OCI-LY3 (cell line): ENCODE measurements at regions not wholly inside any gene's neighbourhood (a gene's known extent, or its start where the extent isn't known, plus 50 kb on each side); places are given as distances from the start of the nearest gene placed in this dataset.

ENCODE experiments used
- H2AFZ ChIP-seq: fragments of 200-600, 300-600 bp; shearing (Covaris generic); 2 replicates; pipeline ENCODE4 v1.6.0; 2014; ENCODE audit warnings: antibody characterized with exemption, low read depth, low read length
- H3K27ac ChIP-seq: fragments of 200-600, 300-600 bp; sonication (generic); 2 replicates; pipeline ENCODE4 v1.5.1; 2014; ENCODE audit warnings: mild to moderate bottlenecking, low read length, moderate library complexity, mixed read lengths
- H3K27me3 ChIP-seq: fragments of 200-600, 300-600 bp; sonication (generic); 2 replicates; pipeline ENCODE4 v1.6.1; 2014; ENCODE audit warnings: low read depth, low read length, mixed read lengths
- H3K36me3 ChIP-seq: fragments of 200-600, 300-600 bp; sonication (generic); replicated peaks from 2 replicates; pipeline ENCODE3; 2014; ENCODE audit warnings: low read depth, low read length, mixed read lengths
- H3K4me1 ChIP-seq: fragments of 300-600, 200-600 bp; sonication (generic); 2 replicates; pipeline ENCODE4 v1.6.1; 2014; ENCODE audit warnings: low read length, mixed read lengths
- H3K4me2 ChIP-seq: fragments of 200-600, 300-600 bp; sonication (generic); 2 replicates; pipeline ENCODE4 v1.6.1; 2014; ENCODE audit warnings: low read length, mixed read lengths
- H3K4me3 ChIP-seq: fragments of 300-600, 200-600 bp; sonication (generic); 2 replicates; pipeline ENCODE4 v1.5.1; 2014; ENCODE audit warnings: antibody characterized with exemption, mild to moderate bottlenecking, low read length, moderate library complexity
- H3K79me2 ChIP-seq: fragments of 300-600, 200-600 bp; shearing (Covaris generic); 2 replicates; pipeline ENCODE4 v1.6.1; 2014; ENCODE audit warnings: mild to moderate bottlenecking, low read length, mixed read lengths
- H3K9ac ChIP-seq: fragments of 300-600, 200-600 bp; shearing (Covaris generic); 2 replicates; pipeline ENCODE4 v1.6.0; 2014; ENCODE audit warnings: mild to moderate bottlenecking, low read length, moderate library complexity
- H3K9me3 ChIP-seq: fragments of 200-600, 300-600 bp; shearing (Covaris generic); 2 replicates; pipeline ENCODE4 v1.6.1; 2014; ENCODE audit warnings: low read length, mixed read lengths; ENCODE audit not compliant: insufficient read depth
- H4K20me1 ChIP-seq: fragments of 200-600, 300-600 bp; sonication (generic); 2 replicates; pipeline ENCODE4 v1.6.1; 2016; ENCODE audit warnings: low read length, mixed read lengths; ENCODE audit not compliant: insufficient read depth
- CTCF ChIP-seq: fragments of 200-600, 300-600 bp; sonication (generic); IDR thresholded peaks from 2 replicates; pipeline ENCODE4 v1.5.1; 2014; ENCODE audit warnings: antibody characterized with exemption, low read length, low read depth
- EZH2phosphoT487 ChIP-seq: fragments of 200-600 bp; shearing (Covaris generic); IDR thresholded peaks from 2 replicates; pipeline ENCODE4 v1.6.1; 2018; ENCODE audit warnings: antibody characterized with exemption, mixed run types, low read depth

- H3K36me3 ChIP-seq: no peaks in the 10 kb centered on the region
- H2AFZ ChIP-seq: no peak overlapping the region
- no peaks in the 10 kb centered on the region for H3K79me2 ChIP-seq
- H4K20me1 ChIP-seq: no peaks in the 10 kb centered on the region
- no peak overlapping the region for H3K4me3 ChIP-seq
- no peak overlapping the region for H3K27ac ChIP-seq
- H3K9me3 ChIP-seq: no peaks in the 10 kb centered on the region
- no peaks in the 10 kb centered on the region for H3K27me3 ChIP-seq
- H3K4me1 ChIP-seq: no peaks in the 10 kb centered on the region
- no peak overlapping the region for H3K9ac ChIP-seq
- no peak overlapping the region for H3K4me2 ChIP-seq
- TF ChIP-seq CTCF: no peak
- no peak for TF ChIP-seq EZH2phosphoT487
Observed at GRCh38 chr14:63781686-63782085, 53.8 kb upstream of the SGPP1 start.

DNA sequence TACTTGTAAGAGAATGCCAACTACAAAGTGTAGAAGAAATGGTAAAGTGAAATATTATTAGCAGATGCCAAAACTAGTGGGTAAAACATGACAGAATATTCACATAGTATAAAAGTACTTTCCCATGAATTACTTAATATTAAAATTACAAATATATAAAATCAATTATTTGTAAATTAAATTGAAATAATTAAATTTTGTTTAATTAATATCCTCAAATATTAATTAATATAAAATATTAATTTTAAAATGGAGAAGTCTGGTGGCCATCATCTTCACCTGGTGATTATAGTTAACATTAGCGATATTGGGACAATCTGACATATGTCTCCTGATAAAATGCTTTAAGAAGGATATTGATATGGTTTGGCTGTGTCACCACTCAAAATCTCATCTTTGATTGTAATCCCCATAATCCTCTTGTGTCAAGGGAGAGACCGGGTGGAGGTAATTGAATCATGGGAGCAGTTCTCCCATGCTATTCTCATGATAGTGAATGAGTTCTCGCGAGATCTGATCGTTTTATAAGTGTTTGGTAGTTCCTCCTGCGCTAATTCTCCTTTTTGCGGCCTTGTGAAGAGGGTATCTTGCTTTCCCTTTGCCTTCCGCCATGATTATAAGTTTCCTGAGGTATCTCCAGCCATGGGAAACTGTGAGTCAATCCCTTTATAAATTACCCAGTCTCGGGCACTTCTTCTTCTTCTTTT is 55.0 kb upstream of the SGPP1 start:
- H3K79me2 ChIP-seq: no peaks in the 10 kb centered on the region
- peaks cover 2% of the 10 kb centered on the region for H3K4me1 ChIP-seq
- no peak overlapping the region for H3K4me3 ChIP-seq
- H2AFZ ChIP-seq: no peak overlapping the region
- no peak for TF ChIP-seq EZH2phosphoT487
- TF ChIP-seq CTCF: no peak
- no peaks in the 10 kb centered on the region; the same call in 1 of the 2 replicates for H3K27me3 ChIP-seq
- H3K9me3 ChIP-seq: no peaks in the 10 kb centered on the region
- no peaks in the 10 kb centered on the region for H3K36me3 ChIP-seq
- no peak overlapping the region for H3K27ac ChIP-seq
- no peaks in the 10 kb centered on the region for H4K20me1 ChIP-seq
- no peak overlapping the region for H3K4me2 ChIP-seq
- no peak overlapping the region for H3K9ac ChIP-seq

DNA sequence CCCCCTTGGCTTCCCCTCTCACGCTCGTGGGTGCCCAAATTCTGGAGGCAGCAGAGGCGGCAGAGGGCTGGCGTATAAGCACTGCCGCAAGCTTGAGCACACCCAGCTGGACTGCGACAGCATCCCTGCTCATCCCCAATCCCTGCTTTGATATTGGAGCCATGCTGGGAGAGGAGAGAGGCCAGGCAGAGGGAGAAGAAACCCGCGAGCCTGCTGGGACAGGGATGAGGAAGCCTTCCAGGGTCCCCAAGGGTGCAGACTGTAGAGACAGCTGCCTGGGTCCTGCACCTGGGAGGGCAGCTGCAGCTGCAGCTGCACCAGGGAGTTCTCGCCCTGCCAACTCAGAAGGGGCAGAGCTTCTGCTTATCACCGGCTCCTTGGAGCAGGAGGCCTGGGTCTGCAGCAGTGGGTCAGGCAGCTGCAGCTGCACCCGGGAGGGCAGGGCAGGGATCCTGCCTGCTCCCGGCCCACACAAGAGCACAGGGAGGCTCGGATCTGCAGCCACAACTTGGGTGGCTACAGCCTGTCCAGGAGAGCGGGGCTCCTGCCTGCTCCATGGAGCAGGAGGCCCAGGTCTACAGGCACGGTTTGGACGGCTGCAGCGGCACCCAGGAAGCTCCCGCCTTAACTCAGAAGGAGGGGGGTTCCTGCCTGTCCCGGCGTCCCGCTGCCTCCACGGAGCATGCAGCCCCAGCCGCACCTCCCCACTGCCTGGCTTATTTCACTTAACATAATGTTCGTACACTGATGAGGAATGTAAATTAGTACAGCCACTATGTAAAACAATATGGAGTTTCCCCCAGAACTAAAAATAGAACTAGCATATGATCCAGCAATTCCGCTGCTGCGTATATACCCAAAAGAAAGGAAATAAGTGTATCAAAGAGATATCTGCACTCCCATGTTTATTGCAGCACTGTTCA is 60.4 kb upstream of the SGPP1 start:
- peak overlapping the region; percentile 14 for H3K9ac ChIP-seq
- H3K36me3 ChIP-seq: no peaks in the 10 kb centered on the region
- H4K20me1 ChIP-seq: no peaks in the 10 kb centered on the region
- no peaks in the 10 kb centered on the region for H3K9me3 ChIP-seq
- H3K4me2 ChIP-seq: peak overlapping the region; percentile 78
- peaks cover 12% of the 10 kb centered on the region for H3K4me1 ChIP-seq
- peaks cover 4% of the 10 kb centered on the region for H3K27me3 ChIP-seq
- H3K4me3 ChIP-seq: peak overlapping the region; percentile 72
- peak overlapping the region; percentile 32; the same call in 1 of the 2 replicates for H2AFZ ChIP-seq
- TF ChIP-seq CTCF (no peak), EZH2phosphoT487 (no peak)
- no peaks in the 10 kb centered on the region for H3K79me2 ChIP-seq
- no peak overlapping the region for H3K27ac ChIP-seq

DNA sequence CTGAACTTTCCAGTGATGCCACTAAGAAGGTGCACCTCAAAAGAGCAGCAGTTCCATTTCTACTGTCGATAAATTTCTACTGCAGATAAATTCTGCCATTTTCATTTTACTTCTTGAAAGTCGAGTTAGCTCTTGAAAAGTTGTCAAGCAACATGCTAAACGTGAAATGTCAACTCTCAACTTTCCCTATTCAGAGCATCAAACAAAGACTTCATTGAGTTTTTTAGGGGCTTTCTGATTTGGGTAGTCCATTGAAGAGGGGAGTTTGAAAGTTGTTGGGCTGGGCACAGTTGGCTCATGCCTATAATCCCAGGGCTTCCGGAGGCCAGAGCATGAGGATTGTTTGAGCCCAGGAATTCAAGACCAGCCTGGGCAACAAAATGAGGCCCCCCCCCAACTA is 59.4 kb upstream of the SYNE2 start:
- Histone ChIP-seq H3K9ac (no peak overlapping the region), H4K20me1 (no peaks in the 10 kb centered on the region), H3K9me3 (no peaks in the 10 kb centered on the region), H3K27ac (no peak overlapping the region), H3K79me2 (no peaks in the 10 kb centered on the region), H3K27me3 (peaks cover 4% of the 10 kb centered on the region), H2AFZ (no peak overlapping the region), H3K4me1 (peaks cover 5% of the 10 kb centered on the region), H3K4me2 (no peak overlapping the region), H3K36me3 (no peaks in the 10 kb centered on the region), H3K4me3 (no peak overlapping the region)
- TF ChIP-seq CTCF (no peak), EZH2phosphoT487 (no peak)
